ENCODE measurements at regions not wholly inside any gene's neighbourhood (a gene's known extent, or its start where the extent isn't known, plus 50 kb on each side); places are given as distances from the start of the nearest gene placed in this dataset.

GRCh38 chr10:130761788-130762301, 549.7 kb downstream of the TCERG1L start:
- Histone ChIP-seq H2BK5ac (ENCODE audit: insufficient read length, low read length) (no peak overlapping the region), H4K91ac (ENCODE audit: insufficient read length, low read depth, low read length) (no peak overlapping the region), H3K18ac (ENCODE audit: insufficient read length, low read depth, low read length) (no peak overlapping the region), H3K4ac (ENCODE audit: low read depth, low read length) (no peak overlapping the region), H2AK5ac (ENCODE audit: insufficient read length, low read length) (no peak overlapping the region), H2AFZ (ENCODE audit: low read length) (no peak overlapping the region), H3K9ac (ENCODE audit: extremely low read depth, insufficient read length, low read length) (no peak overlapping the region), H2BK12ac (ENCODE audit: insufficient read length, low read depth, low read length) (no peak overlapping the region), H3K4me2 (ENCODE audit: insufficient read depth, insufficient read length, low read length) (no peak overlapping the region), H3K27ac (ENCODE audit: insufficient read length, low read depth, low read length) (no peak overlapping the region), H3K79me1 (ENCODE audit: insufficient read depth, low read depth, low read length, poor library complexity, severe bottlenecking) (no peaks in the 10 kb centered on the region), H3K14ac (ENCODE audit: insufficient read depth, low read length) (no peak overlapping the region), H2BK120ac (ENCODE audit: low read depth, low read length, poor library complexity, severe bottlenecking) (no peak overlapping the region), H3K23me2 (ENCODE audit: insufficient read length, low read depth, low read length, poor library complexity, severe bottlenecking) (no peaks in the 10 kb centered on the region), H3K4me1 (ENCODE audit: insufficient read depth, low read length) (no peaks in the 10 kb centered on the region), H4K5ac (ENCODE audit: insufficient read length, low read depth, low read length) (no peak overlapping the region), H2BK20ac (ENCODE audit: low read depth, low read length, poor library complexity, severe bottlenecking) (no peak overlapping the region), H4K20me1 (ENCODE audit: control insufficient read depth, insufficient read depth, insufficient read length) (no peaks in the 10 kb centered on the region), H2BK15ac (ENCODE audit: low read depth, low read length) (no peak overlapping the region), H4K8ac (replicated peaks; ENCODE audit: insufficient read length, low read depth, low read length) (no peak overlapping the region), H3K23ac (ENCODE audit: insufficient read length, low read depth, low read length) (no peak overlapping the region), H3K27me3 (ENCODE audit: insufficient read depth, low read length) (no peaks in the 10 kb centered on the region), H3K79me2 (ENCODE audit: insufficient read depth, low read length) (no peaks in the 10 kb centered on the region), H3T11ph (ENCODE audit: low read length) (no peak overlapping the region), H3K9me3 (ENCODE audit: control insufficient read depth, low read depth, low read length) (no peaks in the 10 kb centered on the region), H3K56ac (ENCODE audit: insufficient read length, low read depth, low read length) (no peak overlapping the region)
- H3K36me3 Mint-ChIP-seq (ENCODE audit: insufficient read depth in 1 of 3, low read depth in 3 of 3) = peaks cover 0 to 4% (median 3%) of the 10 kb centered on the region in 3 experiments; a peak in 3 of 7 replicates
- H3K4me1 Mint-ChIP-seq = no peaks in the 10 kb centered on the region
- WGBS (ENCODE audit: extremely low coverage, insufficient read length, low lambda C conversion rate) = no CpG with 5 or more reads among the region's 13 CpGs
- H3K4me3 Mint-ChIP-seq = no peak overlapping the region; a peak in 1 of 5 replicates
- peaks cover 14 to 21% of the 10 kb centered on the region in 2 experiments; a peak in 4 of 5 replicates for H3K9me3 Mint-ChIP-seq
- H3K27me3 Mint-ChIP-seq (ENCODE audit: low read depth) = peaks cover 1% of the 10 kb centered on the region; the same call in 1 of the 2 replicates
- H3K27ac Mint-ChIP-seq = no peak overlapping the region
- no peak for DNase-seq
- no peak for TF ChIP-seq CTCF (conservative IDR thresholded peaks at IDR 0.05)

Data from H9 (cell line).